H1 (cell line): ENCODE measurements at regions not wholly inside any gene's neighbourhood (a gene's known extent, or its start where the extent isn't known, plus 50 kb on each side); places are given as distances from the start of the nearest gene placed in this dataset.

Source experiments
- CTCF ChIA-PET: fragments of 300-600 bp; sonication (Branson Sonifier 250); formaldehyde crosslinking; loops from one replicate; lab custom pipeline; 2021; ENCODE audit not compliant: partially characterized antibody; lab: Charles Lee
- POLR2A ChIA-PET: fragments of 300-600 bp; sonication (Branson Sonifier 250); formaldehyde crosslinking; loops from one replicate; lab custom pipeline; 2021; ENCODE audit warnings: inconsistent platforms; ENCODE audit not compliant: partially characterized antibody; lab: Charles Lee
- DNase-seq, 2 experiments: peaks; one replicate each; pipeline versions ENCODE4 v3.0.0 to v3.0.0-alpha.2; 2010 to 2022; ENCODE audit warnings: low spot score in 2 of 2, low read depth in 1 of 2, mixed read lengths in 1 of 2
- FAIRE-seq: peaks from 2 replicates; lab custom pipeline; 2011; peaks lifted over from hg19 to GRCh38; lab: Jason Lieb, UNC
- H2AFZ ChIP-seq: 2 replicates; pipeline ENCODE4 v1.8.1; 2012; ENCODE audit warnings: low read length, inconsistent platforms
- H2AK5ac ChIP-seq: 2 replicates; pipeline ENCODE4 v1.6.1; 2013; ENCODE audit warnings: low read depth, low read length
- H2BK120ac ChIP-seq: replicated peaks from 2 replicates; pipeline ENCODE3; 2013; ENCODE audit warnings: low read depth, low read length, inconsistent platforms
- H2BK12ac ChIP-seq: 2 replicates; pipeline ENCODE4 v1.6.1; 2013; ENCODE audit warnings: low read depth, low read length
- H2BK15ac ChIP-seq: 2 replicates; pipeline ENCODE4 v1.6.1; 2013; ENCODE audit warnings: low read length
- H2BK20ac ChIP-seq: 2 replicates; pipeline ENCODE4 v1.6.1; 2013; ENCODE audit warnings: low read length
- H2BK5ac ChIP-seq: 2 replicates; pipeline ENCODE4 v1.6.1; 2013; ENCODE audit warnings: low read depth, low read length
- H3K14ac ChIP-seq: 2 replicates; pipeline ENCODE4 v1.6.1; 2013; ENCODE audit warnings: inconsistent platforms; ENCODE audit not compliant: insufficient read length
- H3K18ac ChIP-seq: 2 replicates; pipeline ENCODE4 v1.6.1; 2013; ENCODE audit warnings: low read length; ENCODE audit errors: extremely low read depth
- H3K23ac ChIP-seq: 2 replicates; pipeline ENCODE4 v1.6.1; 2013; ENCODE audit warnings: inconsistent platforms; ENCODE audit not compliant: insufficient read length
- H3K23me2 ChIP-seq: 2 replicates; pipeline ENCODE4 v1.6.1; 2013; ENCODE audit warnings: low read depth, low read length
- H3K27ac ChIP-seq: 2 replicates; pipeline ENCODE4 v1.6.1; 2011; ENCODE audit warnings: low read depth, low read length, inconsistent platforms
- H3K27me3 ChIP-seq, 4 experiments: replicated peaks in 1 of 4; 1 replicate in 1 of 4; 2 replicates in 3 of 4; pipeline versions ENCODE4 v1.6.1 to v1.8.1; 2011 to 2013; ENCODE audit warnings: low read length in 3 of 4, mild to moderate bottlenecking in 3 of 4, inconsistent platforms in 2 of 4, mixed read lengths in 2 of 4, moderate library complexity in 1 of 4; ENCODE audit not compliant: control insufficient read depth in 3 of 4, insufficient read depth in 3 of 4; ENCODE audit errors: extremely low read depth in 1 of 4
- H3K36me3 ChIP-seq, 4 experiments: 2 replicates each; pipeline versions ENCODE4 v1.6.1 to v1.8.1; 2011 to 2013; ENCODE audit warnings: mild to moderate bottlenecking in 4 of 4, low read length in 3 of 4, moderate library complexity in 2 of 4, control low read depth in 1 of 4, inconsistent platforms in 1 of 4; ENCODE audit not compliant: insufficient read depth in 4 of 4, control insufficient read depth in 2 of 4
- H3K4ac ChIP-seq: replicated peaks from 2 replicates; pipeline ENCODE3; 2013; ENCODE audit warnings: low read length, low read depth, mixed read lengths, inconsistent platforms; ENCODE audit not compliant: insufficient read length
- H3K4me1 ChIP-seq, 4 experiments: replicated peaks in 1 of 4; 1 replicate in 1 of 4; 2 replicates in 3 of 4; pipeline versions ENCODE4 v1.6.1 to v1.8.1; 2011 to 2013; ENCODE audit warnings: low read length in 3 of 4, inconsistent platforms in 2 of 4, mixed read lengths in 1 of 4; ENCODE audit not compliant: insufficient read depth in 4 of 4, control insufficient read depth in 3 of 4
- H3K4me2 ChIP-seq, 2 experiments: 2 replicates each; pipeline versions ENCODE4 v1.6.1 to v1.8.1; 2011 to 2013; ENCODE audit warnings: low read depth in 2 of 2, low read length in 2 of 2, control low read depth in 1 of 2, inconsistent platforms in 1 of 2, mild to moderate bottlenecking in 1 of 2; ENCODE audit not compliant: insufficient read depth in 1 of 2
- H3K4me3 ChIP-seq, 4 experiments: fragments of 200-600, 300-600 bp in 1 of 4; sonication (generic), shearing (Covaris generic), sonication (Bioruptor Twin) in 1 of 4; 2 replicates each; pipeline versions ENCODE4 v1.5.1 to v1.8.1; 2011 to 2016; ENCODE audit warnings: low read length in 4 of 4, low read depth in 3 of 4, control low read depth in 2 of 4, inconsistent platforms in 2 of 4, mild to moderate bottlenecking in 2 of 4, mixed read lengths in 1 of 4, moderate library complexity in 1 of 4; ENCODE audit not compliant: insufficient read depth in 2 of 4; ENCODE audit errors: extremely low read depth in 1 of 4
- H3K56ac ChIP-seq: replicated peaks from 2 replicates; pipeline ENCODE3; 2013; ENCODE audit warnings: low read depth, mild to moderate bottlenecking, mixed read lengths, low read length, inconsistent platforms; ENCODE audit not compliant: insufficient read length
- H3K79me1 ChIP-seq: 2 replicates; pipeline ENCODE4 v1.6.1; 2013; ENCODE audit warnings: low read depth, low read length, control low read depth
- H3K79me2 ChIP-seq, 2 experiments: 2 replicates each; pipeline versions ENCODE4 v1.6.1 to v1.8.1; 2012 to 2013; ENCODE audit warnings: low read length in 2 of 2, mild to moderate bottlenecking in 2 of 2, inconsistent platforms in 1 of 2; ENCODE audit not compliant: insufficient read depth in 2 of 2, control insufficient read depth in 1 of 2
- H3K9ac ChIP-seq, 4 experiments: replicated peaks in 1 of 4; 1 replicate in 1 of 4; 2 replicates in 3 of 4; pipeline versions ENCODE4 v1.6.1 to v1.8.1; 2011 to 2013; ENCODE audit warnings: low read depth in 3 of 4, low read length in 3 of 4, control low read depth in 2 of 4, mild to moderate bottlenecking in 2 of 4, moderate library complexity in 2 of 4, inconsistent platforms in 1 of 4; ENCODE audit errors: extremely low read depth in 1 of 4
- H3K9me3 ChIP-seq, 2 experiments: 2 replicates each; pipeline versions ENCODE4 v1.6.1 to v1.8.1; 2012 to 2013; ENCODE audit warnings: mild to moderate bottlenecking in 2 of 2, moderate library complexity in 2 of 2, control low read depth in 1 of 2, inconsistent platforms in 1 of 2, low read depth in 1 of 2, low read length in 1 of 2, mixed read lengths in 1 of 2; ENCODE audit not compliant: insufficient read depth in 2 of 2
- H4K20me1 ChIP-seq, 2 experiments: replicated peaks in 1 of 2; 2 replicates each; pipeline versions ENCODE3 to v1.8.1; 2011 to 2013; ENCODE audit warnings: inconsistent platforms in 2 of 2, low read length in 2 of 2, mild to moderate bottlenecking in 1 of 2; ENCODE audit not compliant: insufficient read depth in 2 of 2, control insufficient read depth in 1 of 2
- H4K5ac ChIP-seq: 2 replicates; pipeline ENCODE4 v1.6.1; 2013; ENCODE audit warnings: low read length, low read depth, mixed read lengths, inconsistent platforms; ENCODE audit not compliant: insufficient read length
- H4K8ac ChIP-seq: 2 replicates; pipeline ENCODE4 v1.8.0; 2013; ENCODE audit warnings: mild to moderate bottlenecking, moderate library complexity, low read length, inconsistent platforms; ENCODE audit not compliant: insufficient read depth; ENCODE audit errors: extremely low read depth
- H4K91ac ChIP-seq: replicated peaks from 2 replicates; pipeline ENCODE3; 2013; ENCODE audit warnings: low read length, mixed read lengths, inconsistent platforms; ENCODE audit not compliant: insufficient read length
- CBX8 ChIP-seq: fragments of 300-800, 300-1000 bp; sonication (generic); IDR thresholded peaks from 2 replicates; pipeline ENCODE4 v1.7.1; 2016; ENCODE audit warnings: low read depth, low read length, borderline replicate concordance
- CHD1 ChIP-seq: IDR thresholded peaks from 2 replicates; pipeline ENCODE4 v1.6.1; 2012; ENCODE audit warnings: low read depth, low read length, improper control_type of control experiment
- EZH2 ChIP-seq: fragments of 200-600 bp; sonication (generic); IDR thresholded peaks from 2 replicates; pipeline ENCODE4 v1.7.1; 2012; ENCODE audit warnings: low read depth, mild to moderate bottlenecking, moderate library complexity, low read length, inconsistent platforms; ENCODE audit not compliant: severe bottlenecking
- FOSL1 ChIP-seq: IDR thresholded peaks from 2 replicates; pipeline ENCODE4 v1.6.1; 2011; ENCODE audit warnings: mild to moderate bottlenecking, low read depth, low read length, moderate library complexity; ENCODE audit not compliant: insufficient read depth
- NANOG ChIP-seq: IDR thresholded peaks from 2 replicates; pipeline ENCODE4 v1.6.1; 2011; ENCODE audit warnings: low read length, low read depth, mild to moderate bottlenecking, inconsistent platforms; ENCODE audit not compliant: insufficient read depth, poor library complexity, severe bottlenecking
- SRF ChIP-seq: IDR thresholded peaks from 2 replicates; pipeline ENCODE4 v1.6.1; 2011; ENCODE audit warnings: mild to moderate bottlenecking, low read depth, low read length, moderate library complexity
- WGBS, 2 experiments: shearing (Covaris generic) in 1 of 2; methylation state at CpG; one replicate each; pipeline versions ENCODE4 v1.1.6 to v1.1.7; 2013 to 2015; ENCODE audit warnings: low lambda C conversion rate in 2 of 2, mixed read lengths in 2 of 2, inconsistent platforms in 1 of 2, low coverage in 1 of 2, missing lambda C conversion rate in 1 of 2; ENCODE audit not compliant: insufficient replicate concordance in 2 of 2, insufficient coverage in 1 of 2, insufficient read length in 1 of 2; ENCODE audit errors: extremely low coverage in 1 of 2, missing lambda C conversion rate in 1 of 2; 5-methylcytosine and 5-hydroxymethylcytosine counted together
- TF ChIP-seq, protein P1 (sequence below), 3 experiments: IDR thresholded peaks; 1 replicate in 2 of 3; 2 replicates in 1 of 3; pipeline versions ENCODE4 v1.5.1 to v1.6.1; 2011; ENCODE audit warnings: low read length in 3 of 3, mild to moderate bottlenecking in 3 of 3, inconsistent platforms in 2 of 3, low read depth in 1 of 3, moderate library complexity in 1 of 3; ENCODE audit not compliant: insufficient read depth in 1 of 3; ENCODE audit errors: control extremely low read depth in 1 of 3
- TF ChIP-seq, protein P2 (sequence below): IDR thresholded peaks from 2 replicates; pipeline ENCODE4 v1.6.1; 2011; ENCODE audit warnings: low read length, improper control_type of control experiment

DNA sequence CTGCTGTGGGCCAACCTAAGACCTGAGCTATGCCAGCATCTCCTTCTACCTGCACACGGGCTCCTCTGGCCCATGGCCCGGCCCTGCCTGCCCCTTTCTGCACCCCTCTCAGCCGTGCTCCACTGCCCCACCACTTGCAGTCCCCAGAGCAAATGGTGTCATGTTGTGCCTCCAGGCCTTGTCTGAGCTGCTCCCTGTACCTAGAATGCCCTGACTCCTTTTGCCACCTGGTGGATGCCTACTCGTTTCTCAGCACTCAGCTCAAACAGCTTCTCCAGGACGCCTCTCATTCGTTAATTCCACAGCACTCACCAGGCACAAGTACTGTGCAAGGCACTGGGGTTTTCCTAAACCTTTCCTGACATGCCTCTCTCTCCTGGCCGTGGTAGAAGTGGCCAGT is 63.2 kb upstream of the PNMA1 start:
- ChIA-PET CTCF (interaction anchor here (0.7 to 4.1 kb wide), 22 partner anchors 9 to 143 kb away, joined by 3 to 31 read pairs (median 6); no protein-coding TSS in a partner anchor), POLR2A (interaction anchor here (0.9 to 8.5 kb wide), 5 partner anchors 8 to 39 kb away, joined by 3 to 42 read pairs (median 3); a partner anchor contains a TSS)
- H3K4ac ChIP-seq: no peak overlapping the region
- no peak overlapping the region for H3K14ac ChIP-seq
- H3K27ac ChIP-seq: no peak overlapping the region
- DNase-seq: no peak
- H4K20me1 ChIP-seq: peaks cover 3 to 5% of the 10 kb centered on the region in 2 experiments
- H2BK5ac ChIP-seq: no peak overlapping the region
- H2AFZ ChIP-seq: no peak overlapping the region
- peak overlapping the region; percentile 20; the same call in 1 of the 2 replicates for H4K8ac ChIP-seq
- no peak overlapping the region for H4K91ac ChIP-seq
- no peak overlapping the region for H2BK20ac ChIP-seq
- H3K4me1 ChIP-seq: peaks cover 0 to 3% (median 1%) of the 10 kb centered on the region in 4 experiments; a peak in 3 of 7 replicates
- WGBS, 2 experiments: 76% methylated on average over 7 of the region's 7 CpGs; no CpG with 5 or more reads in 1 of the 2 experiments
- H3K36me3 ChIP-seq: no peaks in the 10 kb centered on the region
- peaks cover 0 to 26% (median 13%) of the 10 kb centered on the region in 4 experiments; a peak in 6 of 7 replicates for H3K27me3 ChIP-seq
- H3K9me3 ChIP-seq: no peaks in the 10 kb centered on the region
- no peak overlapping the region for H3K4me3 ChIP-seq
- H2AK5ac ChIP-seq: no peak overlapping the region
- no peak overlapping the region for H4K5ac ChIP-seq
- H2BK12ac ChIP-seq: no peak overlapping the region
- no peaks in the 10 kb centered on the region for H3K79me1 ChIP-seq
- no peak overlapping the region for H2BK120ac ChIP-seq
- H3K79me2 ChIP-seq: no peaks in the 10 kb centered on the region
- no peak overlapping the region for H2BK15ac ChIP-seq
- H3K4me2 ChIP-seq: no peak overlapping the region
- no peak overlapping the region for H3K23ac ChIP-seq
- H3K56ac ChIP-seq: no peak overlapping the region
- FAIRE-seq: no peak
- no peaks in the 10 kb centered on the region; the same call in 1 of the 2 replicates for H3K23me2 ChIP-seq
- H3K9ac ChIP-seq: no peak overlapping the region
- no peak overlapping the region for H3K18ac ChIP-seq
- no peak for TF ChIP-seq SRF
- TF ChIP-seq CHD1: no peak
- TF ChIP-seq, protein P1, sequence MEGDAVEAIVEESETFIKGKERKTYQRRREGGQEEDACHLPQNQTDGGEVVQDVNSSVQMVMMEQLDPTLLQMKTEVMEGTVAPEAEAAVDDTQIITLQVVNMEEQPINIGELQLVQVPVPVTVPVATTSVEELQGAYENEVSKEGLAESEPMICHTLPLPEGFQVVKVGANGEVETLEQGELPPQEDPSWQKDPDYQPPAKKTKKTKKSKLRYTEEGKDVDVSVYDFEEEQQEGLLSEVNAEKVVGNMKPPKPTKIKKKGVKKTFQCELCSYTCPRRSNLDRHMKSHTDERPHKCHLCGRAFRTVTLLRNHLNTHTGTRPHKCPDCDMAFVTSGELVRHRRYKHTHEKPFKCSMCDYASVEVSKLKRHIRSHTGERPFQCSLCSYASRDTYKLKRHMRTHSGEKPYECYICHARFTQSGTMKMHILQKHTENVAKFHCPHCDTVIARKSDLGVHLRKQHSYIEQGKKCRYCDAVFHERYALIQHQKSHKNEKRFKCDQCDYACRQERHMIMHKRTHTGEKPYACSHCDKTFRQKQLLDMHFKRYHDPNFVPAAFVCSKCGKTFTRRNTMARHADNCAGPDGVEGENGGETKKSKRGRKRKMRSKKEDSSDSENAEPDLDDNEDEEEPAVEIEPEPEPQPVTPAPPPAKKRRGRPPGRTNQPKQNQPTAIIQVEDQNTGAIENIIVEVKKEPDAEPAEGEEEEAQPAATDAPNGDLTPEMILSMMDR (IDR thresholded peaks at IDR 0.05; ENCODE audit: control extremely low read depth in 1 of 3, insufficient read depth in 1 of 3, low read depth in 1 of 3, low read length in 3 of 3): peak; percentile 43 to 65 (median 54)
- TF ChIP-seq, protein P2, sequence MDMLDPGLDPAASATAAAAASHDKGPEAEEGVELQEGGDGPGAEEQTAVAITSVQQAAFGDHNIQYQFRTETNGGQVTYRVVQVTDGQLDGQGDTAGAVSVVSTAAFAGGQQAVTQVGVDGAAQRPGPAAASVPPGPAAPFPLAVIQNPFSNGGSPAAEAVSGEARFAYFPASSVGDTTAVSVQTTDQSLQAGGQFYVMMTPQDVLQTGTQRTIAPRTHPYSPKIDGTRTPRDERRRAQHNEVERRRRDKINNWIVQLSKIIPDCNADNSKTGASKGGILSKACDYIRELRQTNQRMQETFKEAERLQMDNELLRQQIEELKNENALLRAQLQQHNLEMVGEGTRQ: no peak
- TF ChIP-seq CBX8: no peak
- no peak for TF ChIP-seq FOSL1
- no peak for TF ChIP-seq NANOG
- TF ChIP-seq EZH2: no peak
